Right atrium auricular region (tissue), 2 donors: ENCODE measurements at regions not wholly inside any gene's neighbourhood (a gene's known extent, or its start where the extent isn't known, plus 50 kb on each side); places are given as distances from the start of the nearest gene placed in this dataset.

Experiments used
- DNase-seq: peaks from one replicate; pipeline ENCODE4 v3.0.0-alpha.2; 2019; ENCODE audit warnings: low spot score
- H3K27ac ChIP-seq, 2 donors: fragments of 200-600 bp; sonication (generic); 1 replicate in 1 of 2; 2 replicates in 1 of 2; pipeline ENCODE4 v1.5.1; 2016 to 2019
- H3K27me3 ChIP-seq, 2 donors: fragments of 200-600 bp; sonication (generic); one replicate each; pipeline versions ENCODE4 v1.5.1 to v1.6.0; 2017 to 2019
- H3K36me3 ChIP-seq: fragments of 200-600 bp; sonication (generic); one replicate; pipeline ENCODE4 v1.5.1; 2016
- H3K4me1 ChIP-seq, 2 donors: fragments of 200-600 bp; sonication (generic); one replicate each; pipeline versions ENCODE4 v1.5.1 to v1.6.0; 2017 to 2019
- H3K4me3 ChIP-seq, 2 donors: fragments of 200-600 bp; sonication (generic); 1 replicate in 1 of 2; 2 replicates in 1 of 2; pipeline ENCODE4 v1.5.1; 2017 to 2019; ENCODE audit warnings: mild to moderate bottlenecking in 1 of 2, moderate library complexity in 1 of 2
- H3K9me3 ChIP-seq, 2 donors: fragments of 200-600 bp; sonication (generic); one replicate each; pipeline ENCODE4 v1.5.1; 2019
- CTCF ChIP-seq, 2 donors: fragments of 200-600 bp; sonication (generic); IDR thresholded peaks; one replicate each; pipeline ENCODE4 v1.5.1; 2019; ENCODE audit warnings: antibody characterized with exemption in 2 of 2

DNA sequence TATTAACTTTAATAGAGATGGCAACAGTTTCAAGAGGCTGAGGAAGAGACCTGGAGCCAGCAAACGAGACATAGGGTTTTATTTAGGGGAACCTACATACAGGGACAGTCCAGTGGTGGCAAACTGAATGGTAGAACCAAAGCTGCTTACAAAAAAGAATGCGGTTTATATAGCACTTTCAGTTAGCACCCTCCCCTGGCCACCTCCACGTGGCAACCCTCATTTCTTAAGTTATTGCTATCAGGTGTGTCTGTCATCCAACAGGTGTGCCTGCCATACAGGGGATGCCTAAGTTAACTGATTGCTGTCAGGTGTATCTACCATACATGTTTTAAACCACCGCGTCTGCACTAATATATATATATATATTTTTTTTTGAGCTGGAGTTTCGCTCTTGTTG, 129.2 kb upstream of the DUSP10 start:
- Histone ChIP-seq H3K27me3 (no peaks in the 10 kb centered on the region), H3K9me3 (no peaks in the 10 kb centered on the region), H3K4me1 (no peaks in the 10 kb centered on the region), H3K27ac (no peak overlapping the region), H3K4me3 (no peak overlapping the region), H3K36me3 (no peaks in the 10 kb centered on the region)
- DNase-seq, result no peak
- TF ChIP-seq CTCF (IDR thresholded peaks at IDR 0.05), result no peak

- TF ChIP-seq CTCF (IDR thresholded peaks at IDR 0.05), result no peak
- no peak for DNase-seq
Measured at GRCh38 chr1:221869779-221870178, 127.9 kb upstream of the DUSP10 start.

GRCh38 chr1:221868593-221869303, 126.9 kb upstream of the DUSP10 start:
- Histone ChIP-seq H3K9me3 (no peaks in the 10 kb centered on the region), H3K4me3 (no peak overlapping the region), H3K27ac (no peak overlapping the region), H3K27me3 (no peaks in the 10 kb centered on the region), H3K36me3 (no peaks in the 10 kb centered on the region), H3K4me1 (no peaks in the 10 kb centered on the region)
- DNase-seq, result no peak
- TF ChIP-seq CTCF (IDR thresholded peaks at IDR 0.05), result no peak

More at GRCh38 chr1:221869779-221870178, 127.9 kb upstream of the DUSP10 start:
- Histone ChIP-seq H3K27me3 (no peaks in the 10 kb centered on the region), H3K4me1 (no peaks in the 10 kb centered on the region), H3K9me3 (no peaks in the 10 kb centered on the region), H3K27ac (no peak overlapping the region), H3K4me3 (no peak overlapping the region), H3K36me3 (no peaks in the 10 kb centered on the region)

DNA sequence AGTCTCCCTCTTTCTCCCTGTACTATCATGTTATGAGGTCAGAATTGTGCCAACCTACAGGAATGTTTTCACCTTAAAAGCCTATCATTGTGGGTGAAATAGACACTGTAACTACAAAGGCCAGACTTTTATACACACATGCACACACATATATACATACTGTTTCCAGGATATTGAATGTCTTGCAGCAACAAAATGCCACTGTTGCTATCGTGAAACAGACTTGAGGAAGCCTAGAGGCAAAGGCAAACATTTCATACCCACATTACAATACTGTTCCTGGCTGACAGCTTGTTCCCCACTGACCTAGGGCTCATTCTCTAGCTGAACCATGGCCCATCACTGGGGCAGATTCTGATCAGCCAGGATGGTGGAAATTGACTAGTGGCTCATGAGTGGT, 125.1 kb upstream of the DUSP10 start:
- Histone ChIP-seq H3K4me1 (no peaks in the 10 kb centered on the region), H3K27ac (no peak overlapping the region), H3K36me3 (no peaks in the 10 kb centered on the region), H3K27me3 (no peaks in the 10 kb centered on the region), H3K4me3 (no peak overlapping the region), H3K9me3 (no peaks in the 10 kb centered on the region)
- no peak for DNase-seq
- no peak for TF ChIP-seq CTCF (IDR thresholded peaks at IDR 0.05)

- Histone ChIP-seq H3K36me3 (no peaks in the 10 kb centered on the region), H3K9me3 (no peaks in the 10 kb centered on the region), H3K27me3 (no peaks in the 10 kb centered on the region), H3K4me3 (no peak overlapping the region), H3K4me1 (no peaks in the 10 kb centered on the region), H3K27ac (no peak overlapping the region)
- DNase-seq, result no peak
- no peak for TF ChIP-seq CTCF (IDR thresholded peaks at IDR 0.05)
Measured at GRCh38 chr1:221865808-221866207, 123.9 kb upstream of the DUSP10 start.

DNA sequence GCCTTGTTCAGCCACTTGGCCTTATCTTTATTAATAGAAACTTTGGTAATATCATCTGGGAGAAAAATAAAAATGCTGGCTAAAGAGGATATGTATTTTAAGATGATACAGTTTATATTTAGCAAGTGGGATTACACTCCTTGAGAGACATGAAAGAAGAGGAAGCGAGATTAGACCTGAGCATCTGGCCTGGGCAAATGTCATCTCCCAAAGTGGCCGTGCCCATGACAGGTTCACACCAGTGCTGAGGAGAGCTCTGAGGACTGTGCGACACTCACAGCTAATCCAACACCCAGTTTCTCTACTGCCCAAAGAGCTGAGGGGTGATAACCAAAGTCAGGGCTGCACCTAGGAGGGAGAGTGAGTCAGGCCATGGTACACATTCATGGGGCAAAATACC, 121.7 kb upstream of the DUSP10 start:
- no peak for DNase-seq
- H3K4me1 ChIP-seq, result no peaks in the 10 kb centered on the region
- H3K9me3 ChIP-seq, result no peaks in the 10 kb centered on the region
- no peaks in the 10 kb centered on the region for H3K36me3 ChIP-seq
- no peak for TF ChIP-seq CTCF (IDR thresholded peaks at IDR 0.05)
- H3K4me3 ChIP-seq, result no peak overlapping the region
- no peak overlapping the region for H3K27ac ChIP-seq
- no peaks in the 10 kb centered on the region for H3K27me3 ChIP-seq
